ENCODE measurements at regions not wholly inside any gene's neighbourhood (a gene's known extent, or its start where the extent isn't known, plus 50 kb on each side); places are given as distances from the start of the nearest gene placed in this dataset.

DNA sequence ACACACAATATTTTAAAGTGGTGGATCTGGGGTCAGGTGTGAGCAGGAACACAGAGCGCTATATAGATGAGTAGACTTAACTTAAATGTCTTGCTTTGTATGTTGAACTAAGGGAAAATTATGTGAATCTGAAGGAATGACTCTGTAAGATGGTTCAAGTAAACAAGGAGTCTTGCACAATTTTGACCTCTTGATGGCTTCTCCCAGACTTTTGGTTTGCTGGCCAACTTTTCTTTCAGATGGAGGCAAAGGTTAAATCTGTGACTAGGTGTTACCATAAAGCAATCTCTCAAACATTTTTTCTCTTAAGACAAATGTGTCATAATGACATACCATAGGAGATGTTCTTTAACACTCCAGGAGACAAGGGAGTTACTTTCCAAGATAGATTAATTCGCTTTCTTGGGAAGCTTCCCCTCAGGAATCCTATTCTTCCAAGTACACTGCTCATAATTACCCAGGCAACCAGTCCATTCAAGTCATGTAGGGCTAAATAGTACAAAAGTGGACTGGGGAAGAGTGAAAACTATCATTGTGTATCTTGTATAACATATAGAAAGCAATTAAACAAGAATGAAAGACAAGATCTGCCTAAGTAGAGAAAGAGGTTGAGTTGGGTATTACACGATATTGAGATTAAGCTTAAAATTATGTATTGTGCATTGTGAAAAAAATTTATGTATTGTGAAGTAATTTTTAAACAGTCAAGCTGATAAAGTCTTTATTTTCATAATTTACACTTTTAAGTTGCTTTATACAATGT, 60.3 kb upstream of the SLC27A6 start:
- no peak for DNase-seq

DNA sequence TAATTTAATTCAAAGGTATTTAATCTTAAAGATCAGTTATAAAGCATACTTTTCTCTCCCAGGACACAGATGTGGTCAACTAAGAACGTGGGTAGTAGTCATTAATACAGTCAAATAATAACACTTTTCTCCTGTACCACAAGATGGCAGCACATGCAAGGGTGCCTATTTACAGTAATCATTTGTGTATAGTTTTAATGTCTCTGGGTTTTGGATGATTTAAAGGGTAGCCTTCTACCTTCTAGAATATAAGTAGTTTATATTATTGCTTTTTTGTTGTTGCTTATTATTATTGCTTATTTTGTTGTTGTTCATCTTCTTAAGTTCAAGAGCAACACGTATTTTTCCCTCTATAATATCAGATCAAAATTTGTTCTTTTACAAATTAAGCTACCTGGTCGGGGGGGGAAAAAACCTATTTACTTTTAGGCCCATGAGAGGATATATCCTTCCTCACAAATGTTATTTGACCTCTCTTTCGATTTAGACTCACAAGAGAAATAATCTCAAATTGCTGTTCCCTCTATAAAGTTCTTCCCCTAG, 59.6 kb upstream of the SLC27A6 start:
- peak; percentile 15 to 65 for DNase-seq

DNA sequence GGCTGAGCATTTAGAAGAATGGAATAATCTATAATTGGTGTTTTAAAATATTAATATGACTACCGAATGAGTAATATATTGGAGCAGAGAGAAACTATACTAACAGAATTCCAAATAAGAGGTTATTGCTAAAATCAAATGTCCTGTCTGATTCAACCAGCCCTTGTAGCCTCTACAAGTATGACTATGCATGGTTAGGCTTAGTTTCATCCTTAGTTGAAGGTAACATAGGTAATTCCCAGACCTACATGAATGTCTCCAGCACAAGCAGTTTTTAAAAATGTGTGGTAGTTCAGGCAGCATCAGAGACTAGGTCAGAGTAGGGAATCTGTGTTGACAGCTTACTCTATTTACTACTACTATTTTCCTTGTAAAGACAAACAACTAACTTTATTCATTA, 51.7 kb upstream of the SLC27A6 start:
- no peak for DNase-seq

Data from SW 1271 (cell line).